ENCODE measurements at regions not wholly inside any gene's neighbourhood (a gene's known extent, or its start where the extent isn't known, plus 50 kb on each side); places are given as distances from the start of the nearest gene placed in this dataset.

GRCh38 chr16:55152875-55153390, 171.1 kb upstream of the IRX6 start:
- dilution Hi-C loops (cut with MboI; ENCODE audit: extremely low pct_ligation_motif_present, low sequenced_read_pairs) (no loop called here), intact Hi-C loops (cut with micrococcal nuclease) (no loop called here)
- Histone ChIP-seq H3K36me3 (ENCODE audit: control insufficient read depth in 2 of 2, extremely low read depth in 1 of 2, insufficient read depth in 2 of 2, low read length in 2 of 2) (no peaks in the 10 kb centered on the region), H3K9me1 (replicated peaks; ENCODE audit: control insufficient read depth, extremely low read depth, insufficient read depth, low read length) (no peaks in the 10 kb centered on the region), H4K20me1 (replicated peaks; ENCODE audit: control insufficient read depth, extremely low read depth, insufficient read depth, low read length) (no peaks in the 10 kb centered on the region), H3K79me2 (ENCODE audit: control insufficient read depth, insufficient read depth, low read length) (no peaks in the 10 kb centered on the region), H3K4me3 (replicated peaks in 1 of 3; ENCODE audit: insufficient read depth in 1 of 3, low read depth in 1 of 3, low read length in 3 of 3) (no peak overlapping the region), H3K27ac (ENCODE audit: insufficient read depth, low read depth, low read length) (no peak overlapping the region), H3K27me3 (ENCODE audit: control insufficient read depth in 2 of 2, insufficient read depth in 2 of 2, low read length in 2 of 2) (no peaks in the 10 kb centered on the region), H3K4me1 (ENCODE audit: control insufficient read depth, extremely low read depth, insufficient read depth, low read length) (no peaks in the 10 kb centered on the region), H3K9ac (replicated peaks; ENCODE audit: extremely low read depth, insufficient read depth, low read length) (no peak overlapping the region), H2AFZ (ENCODE audit: low read depth, low read length) (no peak overlapping the region), H3K4me2 (ENCODE audit: insufficient read depth, low read length) (no peak overlapping the region), H3K9me3 (replicated peaks; ENCODE audit: control insufficient read depth, insufficient read depth, low read length) (no peaks in the 10 kb centered on the region)
- BruUV-seq (replicated peaks) = no TSS peak
- POLR2A ChIA-PET = no interaction called here
- DNase-seq (ENCODE audit: low read depth, low spot score) (no peak), FAIRE-seq (no peak)
- CTCF ChIA-PET = no interaction called here
- TF ChIP-seq POLR2A (IDR thresholded peaks at IDR 0.05; ENCODE audit: low read depth, low read length) = no peak
- no peak for TF ChIP-seq CTCF (IDR thresholded peaks at IDR 0.05; ENCODE audit: extremely low read depth in 1 of 2, insufficient read depth in 1 of 2, low read depth in 1 of 2, low read length in 2 of 2)
- TF ChIP-seq FOS (IDR thresholded peaks at IDR 0.05; ENCODE audit: borderline replicate concordance, insufficient read depth, low read length) = no peak
- TF ChIP-seq GATA2 (IDR thresholded peaks at IDR 0.05; ENCODE audit: insufficient read depth, insufficient read length, low read depth, low read length) = no peak
- no peak for TF ChIP-seq JUN (IDR thresholded peaks at IDR 0.05; ENCODE audit: borderline replicate concordance, insufficient read depth, insufficient read length, low read depth)
- TF ChIP-seq MAX (IDR thresholded peaks at IDR 0.05; ENCODE audit: insufficient read depth, insufficient read length) = no peak
- no peak for TF ChIP-seq MYC (IDR thresholded peaks at IDR 0.05; ENCODE audit: low read depth, low read length)

All from endothelial cell of umbilical vein (primary cell).